ENCODE measurements at regions not wholly inside any gene's neighbourhood (a gene's known extent, or its start where the extent isn't known, plus 50 kb on each side); places are given as distances from the start of the nearest gene placed in this dataset.

GRCh38 chr5:92064993-92065392 is 681.9 kb upstream of the ARRDC3 start (continued):
- TF ChIP-seq ELK1 (IDR thresholded peaks at IDR 0.05; ENCODE audit: low read depth, low read length) (no peak), ZNF687 (IDR thresholded peaks at IDR 0.05) (no peak), CEBPB (IDR thresholded peaks at IDR 0.05; ENCODE audit: borderline replicate concordance in 1 of 2, low read depth in 2 of 2, low read length in 2 of 2) (no peak), NR2C2 (IDR thresholded peaks at IDR 0.05; ENCODE audit: borderline replicate concordance, control insufficient read depth, insufficient read length, low read depth) (no peak), KLF5 (IDR thresholded peaks at IDR 0.05; ENCODE audit: partially characterized antibody) (no peak), YBX1 (IDR thresholded peaks at IDR 0.05) (no peak), SMAD1 (IDR thresholded peaks at IDR 0.05; ENCODE audit: low read depth, partially characterized antibody) (no peak), PAX8 (IDR thresholded peaks at IDR 0.05) (no peak), ETV6 (conservative IDR thresholded peaks at IDR 0.05 in 1 of 2, IDR thresholded peaks at IDR 0.05 in 1 of 2; ENCODE audit: borderline replicate concordance in 1 of 2, low read depth in 1 of 2) (no peak)

- intact Hi-C loops (cut with micrococcal nuclease; ENCODE audit: unreplicated experiment), result no loop called here
- ATAC-seq (no peak), DNase-seq (ENCODE audit: low read depth, low spot score) (no peak), FAIRE-seq (no peak)
- Histone ChIP-seq H3K36me3 (ENCODE audit: control insufficient read depth in 2 of 2, insufficient read depth in 2 of 2, low read length in 1 of 2) (no peaks in the 10 kb centered on the region), H3K27me3 (replicated peaks in 1 of 2; ENCODE audit: control insufficient read depth in 2 of 2, insufficient read depth in 2 of 2, low read length in 1 of 2) (no peaks in the 10 kb centered on the region), H4K20me1 (ENCODE audit: control insufficient read depth, insufficient read depth) (no peaks in the 10 kb centered on the region), H3K79me2 (ENCODE audit: control insufficient read depth, insufficient read depth, low read length) (no peaks in the 10 kb centered on the region), H2AFZ (ENCODE audit: control insufficient read depth, low read depth, low read length) (no peak overlapping the region), H3K9me3 (replicated peaks; ENCODE audit: control insufficient read depth, insufficient read depth, low read length) (no peaks in the 10 kb centered on the region), H3K27ac (ENCODE audit: control insufficient read depth, insufficient read depth) (no peak overlapping the region), H3K9ac (ENCODE audit: control insufficient read depth, insufficient read depth, low read length) (no peak overlapping the region), H3K4me1 (ENCODE audit: control insufficient read depth, insufficient read depth, low read length) (no peaks in the 10 kb centered on the region), H3K4me2 (ENCODE audit: control insufficient read depth, insufficient read depth) (no peak overlapping the region), H3K4me3 (no peak overlapping the region)
- in situ Hi-C loops (cut with MboI), result no loop called here
- POLR2A ChIA-PET, result no interaction called here
- SMC1A ChIA-PET (ENCODE audit: uncharacterized antibody, unreplicated experiment), result no interaction called here
- CTCF ChIA-PET, result no interaction called here
- TF ChIP-seq E2F4 (IDR thresholded peaks at IDR 0.05; ENCODE audit: low read depth, low read length) (no peak), SREBF2 (IDR thresholded peaks at IDR 0.05; ENCODE audit: low read length) (no peak), RELA (IDR thresholded peaks at IDR 0.05; ENCODE audit: borderline replicate concordance, partially characterized antibody) (no peak), SUZ12 (IDR thresholded peaks at IDR 0.05; ENCODE audit: unreplicated experiment) (no peak), MLLT1 (IDR thresholded peaks at IDR 0.05) (no peak), ELK1 (IDR thresholded peaks at IDR 0.05; ENCODE audit: low read depth, low read length) (no peak)
- BruUV-seq (replicated peaks), result no TSS peak
- RAD21 ChIA-PET (ENCODE audit: unreplicated experiment), result no interaction called here
Observed at GRCh38 chr5:92051741-92052140, 668.6 kb upstream of the ARRDC3 start.

All from GM12878 (cell line).